HCT116 (cell line): ENCODE measurements at regions not wholly inside any gene's neighbourhood (a gene's known extent, or its start where the extent isn't known, plus 50 kb on each side); places are given as distances from the start of the nearest gene placed in this dataset.

ENCODE experiments used
- ATAC-seq: fragments of 200-7000 bp; cut with Tn5 transposase; 2 replicates; pipeline ENCODE4 v1.9.1; 2020; ENCODE audit warnings: mild to moderate bottlenecking, moderate library complexity
- BruUV-seq: library from RNA; stranded (reverse); fragments of 400-500 nt; replicated peaks from 2 replicates; lab custom pipeline; 2021; lab: Mats Ljungman, UMichigan
- CTCF ChIA-PET: fragments of 300-600 bp; sonication (Branson Sonifier 250); formaldehyde crosslinking; loops from one replicate; lab custom pipeline; 2021; ENCODE audit warnings: antibody characterized with exemption; lab: Charles Lee
- POLR2A ChIA-PET: fragments of 300-600, 350-600 bp; sonication (Branson Sonifier 250); formaldehyde crosslinking; loops from one replicate; lab custom pipeline; 2021; ENCODE audit warnings: antibody characterized with exemption; lab: Charles Lee
- RAD21 ChIA-PET, 2 experiments: fragments of 300-600 bp; sonication (Branson Sonifier 250); formaldehyde crosslinking; loops; one replicate each; lab custom pipeline; 2023; ENCODE audit warnings: low total read pairs in 2 of 2; ENCODE audit not compliant: uncharacterized antibody in 2 of 2, unreplicated experiment in 2 of 2, low non-redundant PET in 1 of 2; lab: Charles Lee
- DNase-seq: peaks from one replicate; pipeline ENCODE4 v3.0.0-alpha.2; 2010; ENCODE audit warnings: low read depth, low spot score
- H2AFZ ChIP-seq: fragments of 200-600 bp; shearing (Covaris generic), sonication (generic); 2 replicates; pipeline ENCODE4 v1.6.1; 2017; ENCODE audit warnings: low read depth, mixed run types, mixed read lengths, antibody characterized with exemption, low read length; ENCODE audit not compliant: poor library complexity, severe bottlenecking
- H3K27ac ChIP-seq: 2 replicates; pipeline ENCODE4 v1.5.1; 2012; ENCODE audit warnings: low read depth, low read length
- H3K27me3 ChIP-seq: fragments of 200-600 bp; sonication (generic); 2 replicates; pipeline ENCODE4 v1.6.1; 2016; ENCODE audit warnings: mixed run types, low read length, mixed read lengths; ENCODE audit not compliant: insufficient read depth
- H3K36me3 ChIP-seq, 2 experiments: fragments of 200-500 bp in 1 of 2; fragments of 200-600 bp in 1 of 2; sonication (Bioruptor generic) in 1 of 2; sonication (generic) in 1 of 2; 2 replicates each; pipeline versions ENCODE4 v1.5.1 to v1.6.1; 2014 to 2016; ENCODE audit warnings: low read length in 2 of 2, inconsistent platforms in 1 of 2, mixed read lengths in 1 of 2, mixed run types in 1 of 2; ENCODE audit not compliant: insufficient read depth in 2 of 2, control insufficient read depth in 1 of 2
- H3K4me1 ChIP-seq, 2 experiments: fragments of 200-600 bp in 1 of 2; sonication (generic) in 1 of 2; 2 replicates each; pipeline versions ENCODE4 v1.5.1 to v1.6.1; 2012 to 2017; ENCODE audit warnings: low read length in 2 of 2, inconsistent platforms in 1 of 2, mild to moderate bottlenecking in 1 of 2, mixed read lengths in 1 of 2, mixed run types in 1 of 2, moderate library complexity in 1 of 2; ENCODE audit not compliant: insufficient read depth in 2 of 2, control insufficient read depth in 1 of 2
- H3K4me2 ChIP-seq: fragments of 200-600 bp; sonication (generic); 2 replicates; pipeline ENCODE4 v1.6.1; 2017; ENCODE audit warnings: mixed run types, low read length, mixed read lengths
- H3K4me3 ChIP-seq, 2 experiments: fragments of 200-600 bp in 1 of 2; sonication (generic) in 1 of 2; replicated peaks in 1 of 2; 2 replicates each; pipeline ENCODE4 v1.5.1; 2011 to 2016; ENCODE audit warnings: low read length in 2 of 2, control low read depth in 1 of 2, low read depth in 1 of 2, mild to moderate bottlenecking in 1 of 2, mixed read lengths in 1 of 2, mixed run types in 1 of 2
- H3K79me2 ChIP-seq: fragments of 200-600 bp; sonication (generic); 2 replicates; pipeline ENCODE4 v1.6.1; 2017; ENCODE audit warnings: mild to moderate bottlenecking, mixed run types, low read length, moderate library complexity, mixed read lengths; ENCODE audit not compliant: insufficient read depth
- H3K9ac ChIP-seq: fragments of 200-600 bp; sonication (generic); 2 replicates; pipeline ENCODE4 v1.6.1; 2016; ENCODE audit warnings: low read length, mixed read lengths
- H3K9me2 ChIP-seq: fragments of 200-600 bp; sonication (generic), shearing (Covaris generic); 2 replicates; pipeline ENCODE4 v1.6.1; 2017; ENCODE audit warnings: mixed run types, mild to moderate bottlenecking, moderate library complexity; ENCODE audit not compliant: insufficient read depth
- H3K9me3 ChIP-seq, 2 experiments: fragments of 200-500 bp in 1 of 2; fragments of 200-600 bp in 1 of 2; sonication (Bioruptor generic) in 1 of 2; sonication (generic) in 1 of 2; 2 replicates each; pipeline ENCODE4 v1.6.1; 2014 to 2017; ENCODE audit warnings: low read length in 2 of 2, mixed read lengths in 2 of 2, inconsistent platforms in 1 of 2, low read depth in 1 of 2, mild to moderate bottlenecking in 1 of 2, mixed run types in 1 of 2, moderate library complexity in 1 of 2; ENCODE audit not compliant: control insufficient read depth in 1 of 2, insufficient read depth in 1 of 2
- H4K20me1 ChIP-seq: fragments of 200-600 bp; sonication (generic), shearing (Covaris generic); 2 replicates; pipeline ENCODE4 v1.6.1; 2017; ENCODE audit warnings: mixed run types, mild to moderate bottlenecking, moderate library complexity; ENCODE audit not compliant: insufficient read depth
- CBX3 ChIP-seq: IDR thresholded peaks from 2 replicates; pipeline ENCODE4 v1.6.1; 2012; ENCODE audit warnings: low read depth
- CTCF ChIP-seq, 3 experiments: fragments of 200-600 bp in 1 of 3; sonication (generic) in 1 of 3; IDR thresholded peaks in 2 of 3; conservative IDR thresholded peaks in 1 of 3; 2 replicates each; pipeline ENCODE4 v1.5.1; 2012 to 2017; ENCODE audit warnings: low read depth in 2 of 3, low read length in 2 of 3, antibody characterized with exemption in 1 of 3, borderline replicate concordance in 1 of 3, control low read depth in 1 of 3, mild to moderate bottlenecking in 1 of 3, mixed read lengths in 1 of 3, mixed run types in 1 of 3, moderate library complexity in 1 of 3; ENCODE audit not compliant: insufficient read depth in 1 of 3
- EZH2 ChIP-seq: fragments of 200-600 bp; sonication (generic); IDR thresholded peaks from 2 replicates; pipeline ENCODE4 v1.6.1; 2017; ENCODE audit warnings: antibody characterized with exemption, mixed run types
- MAX ChIP-seq: IDR thresholded peaks from 2 replicates; pipeline ENCODE4 v1.6.1; 2012
- POLR2AphosphoS5 ChIP-seq: IDR thresholded peaks from 2 replicates; pipeline ENCODE4 v1.6.1; 2011; ENCODE audit warnings: mild to moderate bottlenecking, low read depth, low read length, moderate library complexity
- SIN3A ChIP-seq: IDR thresholded peaks from 2 replicates; pipeline ENCODE4 v1.6.1; 2012; ENCODE audit warnings: low read depth
- SP1 ChIP-seq: IDR thresholded peaks from 2 replicates; pipeline ENCODE4 v1.6.1; 2012; ENCODE audit warnings: low read depth
- SRF ChIP-seq: IDR thresholded peaks from 2 replicates; pipeline ENCODE4 v1.6.1; 2012; ENCODE audit warnings: low read depth
- YY1 ChIP-seq: IDR thresholded peaks from 2 replicates; pipeline ENCODE4 v1.6.1; 2011; ENCODE audit warnings: low read length, low read depth, moderate library complexity, mild to moderate bottlenecking; ENCODE audit not compliant: insufficient replicate concordance; ENCODE audit errors: extremely low read depth
- ZFX ChIP-seq: fragments of 450-650 bp; IDR thresholded peaks from 2 replicates; pipeline ENCODE4 v1.6.1; 2017
- ZNF274 ChIP-seq: fragments of 200-500 bp; sonication (Bioruptor generic); IDR thresholded peaks from 2 replicates; pipeline ENCODE4 v1.6.1; 2014; ENCODE audit warnings: mild to moderate bottlenecking, low read depth, low read length, inconsistent platforms
- intact Hi-C: fragments of 100-400 bp; cut with micrococcal nuclease; formaldehyde crosslinking; loops from 2 replicates; pipeline ENCODE4 v1.10.0; 2022

- no peak for DNase-seq
- RAD21 ChIA-PET, result no interaction called here
- intact Hi-C loops, result no loop called here
- Histone ChIP-seq H3K9me2 (no peaks in the 10 kb centered on the region), H3K36me3 (no peaks in the 10 kb centered on the region), H3K4me1 (no peaks in the 10 kb centered on the region), H3K4me2 (no peak overlapping the region), H3K9me3 (peaks cover 0 to 15% of the 10 kb centered on the region in 2 experiments; a peak in 1 of 4 replicates), H4K20me1 (no peaks in the 10 kb centered on the region), H3K9ac (no peak overlapping the region), H3K79me2 (no peaks in the 10 kb centered on the region), H2AFZ (no peak overlapping the region), H3K4me3 (no peak overlapping the region), H3K27ac (no peak overlapping the region), H3K27me3 (no peaks in the 10 kb centered on the region)
- POLR2A ChIA-PET, result no interaction called here
- TF ChIP-seq CBX3 (no peak), ZNF274 (no peak), POLR2AphosphoS5 (no peak), SP1 (no peak), MAX (no peak), ZFX (no peak), YY1 (no peak), SIN3A (no peak), EZH2 (no peak), SRF (no peak), CTCF (IDR thresholded peaks at IDR 0.05 in 2 of 3, conservative IDR thresholded peaks at IDR 0.05 in 1 of 3; ENCODE audit: borderline replicate concordance in 1 of 3, insufficient read depth in 1 of 3, low read depth in 2 of 3, low read length in 2 of 3) (no peak)
- BruUV-seq, result no TSS peak
- no peak for ATAC-seq
- CTCF ChIA-PET, result no interaction called here
These were observed 503.8 kb upstream of the BOD1L1 start for GRCh38 chr4:14131335-14131734.
